GM12891 (cell line): ENCODE measurements at regions not wholly inside any gene's neighbourhood (a gene's known extent, or its start where the extent isn't known, plus 50 kb on each side); places are given as distances from the start of the nearest gene placed in this dataset.

Source experiments
- PAX5 ChIP-seq: IDR thresholded peaks from 2 replicates; pipeline ENCODE4 v1.6.1; 2011; ENCODE audit warnings: low read length, moderate library complexity, mild to moderate bottlenecking; ENCODE audit not compliant: insufficient read depth, severe bottlenecking
- POLR2A ChIP-seq: IDR thresholded peaks from 2 replicates; pipeline ENCODE4 v1.6.1; 2011; ENCODE audit warnings: low read depth, low read length, control low read depth
- POLR2AphosphoS5 ChIP-seq: IDR thresholded peaks from 2 replicates; pipeline ENCODE4 v1.6.1; 2011; ENCODE audit warnings: low read depth, low read length, control low read depth
- POU2F2 ChIP-seq: IDR thresholded peaks from 2 replicates; pipeline ENCODE4 v1.6.1; 2011; ENCODE audit warnings: low read depth, mild to moderate bottlenecking, control low read depth, low read length, moderate library complexity
- SPI1 ChIP-seq: IDR thresholded peaks from 2 replicates; pipeline ENCODE4 v1.6.1; 2011; ENCODE audit warnings: low read depth, low read length, control low read depth
- TAF1 ChIP-seq: IDR thresholded peaks from 2 replicates; pipeline ENCODE4 v1.6.1; 2011; ENCODE audit warnings: low read depth, low read length, control low read depth

GRCh38 chr18:67300498-67300897 is 216.0 kb downstream of the DSEL start:
- no peak for TF ChIP-seq TAF1
- no peak for TF ChIP-seq SPI1
- TF ChIP-seq POLR2A, result no peak
- no peak for TF ChIP-seq POLR2AphosphoS5
- TF ChIP-seq POU2F2, result no peak
- TF ChIP-seq PAX5, result no peak
